NCI-H1092 treated with DMSO at 0.1 percent for 48 hours (cell line): ENCODE measurements at regions not wholly inside any gene's neighbourhood (a gene's known extent, or its start where the extent isn't known, plus 50 kb on each side); places are given as distances from the start of the nearest gene placed in this dataset.

Source experiments
- DNase-seq: peaks from one replicate; lab custom pipeline; 2025; lab: John Stamatoyannopoulos, UW

DNA sequence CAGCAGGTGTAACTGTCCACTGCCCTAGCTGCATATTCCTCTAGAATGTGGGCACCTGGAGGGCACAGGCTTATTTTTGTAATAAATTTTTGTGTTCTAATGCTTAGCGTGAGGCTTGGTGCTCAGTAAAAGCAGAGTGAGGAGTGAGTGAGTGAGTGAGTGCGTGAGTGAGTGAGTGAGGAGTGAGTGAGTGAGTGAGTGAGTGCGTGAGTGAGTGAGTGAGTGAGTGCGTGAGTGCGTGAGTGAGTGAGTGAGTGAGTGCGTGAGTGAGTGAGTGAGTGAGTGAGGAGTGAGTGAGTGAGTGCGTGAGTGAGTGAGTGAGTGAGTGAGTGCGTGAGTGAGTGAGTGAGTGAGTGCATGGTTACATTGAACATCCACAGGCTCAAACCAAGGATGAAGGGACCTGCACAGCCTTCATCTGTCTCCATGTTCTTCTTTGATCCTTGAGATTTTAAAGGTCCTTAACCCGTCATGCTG, 371.5 kb downstream of the MED10 start:
- no peak for DNase-seq

DNA sequence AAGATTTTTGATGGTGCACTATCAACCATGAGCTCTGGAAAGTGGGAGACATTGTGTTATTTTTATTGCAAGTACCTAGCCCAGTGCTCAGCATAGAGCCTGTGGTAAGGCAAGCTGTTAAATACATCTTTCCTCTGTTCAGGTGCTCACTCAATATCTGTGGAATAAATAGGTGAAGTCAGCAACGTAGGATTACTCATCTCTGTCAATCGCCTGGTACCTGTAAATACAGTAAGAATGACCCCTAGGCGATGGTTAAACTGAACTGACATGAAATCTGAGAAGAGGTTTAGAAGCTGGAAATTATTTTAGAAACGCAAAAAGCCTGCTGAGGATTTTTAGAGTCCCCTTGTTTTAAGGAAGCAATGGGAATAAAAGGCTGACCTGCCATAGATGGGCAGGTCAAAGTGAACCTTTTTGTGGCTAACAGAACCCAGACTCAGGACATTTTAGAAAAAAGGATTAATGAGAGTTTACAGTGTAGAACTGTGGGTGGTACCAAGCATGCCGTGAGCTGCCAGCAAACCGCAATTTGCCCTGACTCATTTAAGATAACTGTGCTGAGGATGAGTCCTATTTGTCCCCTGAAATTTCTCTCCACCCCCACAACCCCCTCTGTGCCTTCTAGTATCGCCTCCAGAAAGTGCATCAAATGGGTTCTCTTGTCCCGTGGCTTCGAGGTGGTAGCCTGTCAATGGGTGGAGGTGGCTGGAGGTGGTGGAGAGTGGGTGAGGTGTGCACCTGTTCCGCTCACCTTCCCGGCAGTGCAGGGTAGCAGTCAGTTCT, 375.1 kb downstream of the MED10 start:
- DNase-seq: no peak

DNA sequence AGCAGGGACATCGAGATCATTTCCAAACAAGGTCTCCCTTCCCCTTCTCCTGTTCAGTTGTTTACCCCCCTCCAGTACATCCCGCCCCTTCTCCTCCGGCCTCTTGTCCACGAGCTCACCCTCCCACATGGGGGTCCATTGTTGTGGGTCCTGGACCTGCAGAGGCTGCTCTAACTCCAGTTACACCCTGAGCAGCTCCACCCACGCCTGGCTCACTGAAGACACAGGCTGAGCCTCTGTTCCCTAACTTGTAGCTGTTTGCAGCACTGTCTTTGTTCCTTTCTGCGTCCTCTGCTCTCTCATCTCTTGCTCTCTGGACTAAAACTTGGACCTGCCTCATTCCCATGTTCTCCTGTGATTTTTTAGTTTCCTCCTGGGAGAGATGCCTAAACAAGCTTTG, 377.5 kb downstream of the MED10 start:
- no peak for DNase-seq

DNA sequence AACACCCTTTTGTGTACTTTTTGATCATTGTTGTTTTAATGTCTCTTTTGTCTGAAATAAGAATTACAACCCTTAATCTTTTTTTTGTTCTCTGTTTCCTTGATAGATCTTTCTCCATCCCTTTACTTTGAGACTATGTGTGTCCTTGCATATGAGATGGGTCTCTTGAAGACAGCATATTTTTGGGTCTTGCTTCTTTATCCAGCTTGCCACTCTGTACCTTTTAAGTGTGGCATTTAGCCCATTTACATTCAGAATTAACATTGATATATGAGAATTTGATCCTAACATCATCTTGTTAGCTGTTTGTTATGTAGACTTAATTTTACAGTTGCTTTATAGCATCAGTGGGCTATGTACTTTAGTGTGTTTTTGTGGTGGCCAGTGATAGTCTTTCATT, 382.5 kb downstream of the MED10 start:
- no peak for DNase-seq

GRCh38 chr5:5986492-5987178, 391.7 kb downstream of the MED10 start:
- DNase-seq: peak; percentile 10

DNA sequence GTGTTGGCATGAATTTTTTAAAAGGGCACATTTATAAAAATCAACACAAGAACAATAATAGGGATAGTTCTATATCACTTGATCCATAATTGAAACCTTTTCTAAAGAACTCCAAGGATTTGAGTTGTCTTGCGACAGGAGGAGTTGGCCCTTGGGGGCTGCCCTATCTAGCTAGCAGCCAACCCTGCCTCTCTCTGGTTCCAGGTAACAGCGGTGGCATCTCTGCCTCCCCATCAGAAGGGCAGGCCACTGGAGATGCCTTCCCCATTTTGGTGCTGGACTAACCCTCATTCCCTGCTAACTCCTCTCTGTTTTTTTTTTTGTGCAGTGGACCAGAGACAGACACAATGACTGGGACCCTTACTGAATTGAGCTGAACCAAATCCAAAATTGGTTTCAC, 393.0 kb downstream of the MED10 start:
- no peak for DNase-seq

DNA sequence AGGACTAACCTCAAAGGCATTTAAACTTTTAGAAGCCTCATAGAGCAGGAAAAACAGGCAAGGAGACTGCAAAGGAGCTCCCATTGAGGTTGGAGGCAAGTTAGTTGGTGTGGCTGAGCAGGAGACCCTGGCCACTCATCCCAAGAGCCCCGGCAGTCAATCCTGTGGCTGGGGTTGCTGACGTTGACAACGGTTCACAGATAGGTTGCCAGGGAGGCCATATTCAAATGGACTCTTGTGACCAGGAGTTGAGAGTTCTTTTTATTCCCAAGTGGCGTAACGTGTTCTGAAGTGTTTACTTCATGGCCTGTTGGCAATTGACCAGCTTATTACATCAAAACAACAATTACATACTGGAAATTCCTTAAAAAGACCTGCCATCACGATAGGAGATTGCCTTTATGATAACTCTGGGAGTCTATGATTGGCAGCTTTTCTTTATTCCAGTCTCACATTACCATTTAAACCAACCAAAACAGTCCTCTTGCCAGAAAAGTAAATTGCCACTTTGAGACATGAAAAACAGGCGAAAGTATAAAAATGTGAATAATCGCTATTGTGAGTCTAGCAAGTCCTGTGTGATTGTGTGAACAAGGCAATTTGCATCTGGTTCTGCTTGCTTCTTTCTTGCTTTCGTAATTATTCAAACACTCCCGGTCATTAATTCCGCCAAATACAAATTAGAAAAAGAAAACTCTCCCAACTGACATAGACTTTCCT, 394.9 kb downstream of the MED10 start:
- no peak for DNase-seq

DNA sequence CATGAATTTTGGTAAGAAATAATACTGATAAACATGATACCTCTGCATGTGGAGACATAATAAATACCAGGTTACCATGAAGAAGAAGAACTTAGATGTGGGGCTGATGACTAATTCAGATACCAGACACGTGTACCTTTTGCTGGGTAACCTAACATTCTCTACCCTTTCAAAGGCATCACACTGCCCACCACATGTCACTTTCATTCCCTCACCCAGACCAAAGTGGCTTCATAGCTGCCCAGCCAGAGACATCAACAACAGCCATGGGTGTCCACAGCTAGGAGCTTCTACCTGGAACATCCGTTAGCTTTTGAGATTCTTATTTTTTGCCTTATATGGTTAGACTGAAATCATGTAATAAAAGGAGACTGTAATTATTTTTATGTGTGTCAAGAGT, 396.8 kb downstream of the MED10 start:
- no peak for DNase-seq

- DNase-seq: no peak
Observed at GRCh38 chr5:5980538-5980895, 397.8 kb downstream of the MED10 start.

- no peak for DNase-seq
Observed at GRCh38 chr5:5979761-5980537, 398.4 kb downstream of the MED10 start.

DNA sequence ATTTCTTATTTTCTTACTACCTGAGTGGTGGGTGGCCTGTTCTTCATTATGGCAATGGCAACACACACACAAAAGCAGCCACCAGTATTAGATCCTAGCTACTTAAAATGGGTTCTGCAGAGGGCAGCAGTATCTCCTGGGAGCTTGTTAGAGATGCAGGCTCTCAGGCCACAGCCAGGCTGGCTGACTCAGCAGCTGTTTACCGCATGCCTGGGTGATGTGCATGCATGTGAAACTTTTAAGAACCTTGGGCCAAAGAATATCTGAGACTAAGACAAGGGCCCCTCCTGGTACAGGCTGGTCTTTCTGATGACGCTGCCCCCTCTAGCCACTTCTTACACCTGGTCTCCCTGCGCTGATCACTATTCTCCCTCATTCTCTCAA, 399.0 kb downstream of the MED10 start:
- DNase-seq: no peak

GRCh38 chr5:5978501-5979376, 399.6 kb downstream of the MED10 start:
- no peak for DNase-seq

GRCh38 chr5:5971203-5971602, 407.1 kb downstream of the MED10 start:
- no peak for DNase-seq

DNA sequence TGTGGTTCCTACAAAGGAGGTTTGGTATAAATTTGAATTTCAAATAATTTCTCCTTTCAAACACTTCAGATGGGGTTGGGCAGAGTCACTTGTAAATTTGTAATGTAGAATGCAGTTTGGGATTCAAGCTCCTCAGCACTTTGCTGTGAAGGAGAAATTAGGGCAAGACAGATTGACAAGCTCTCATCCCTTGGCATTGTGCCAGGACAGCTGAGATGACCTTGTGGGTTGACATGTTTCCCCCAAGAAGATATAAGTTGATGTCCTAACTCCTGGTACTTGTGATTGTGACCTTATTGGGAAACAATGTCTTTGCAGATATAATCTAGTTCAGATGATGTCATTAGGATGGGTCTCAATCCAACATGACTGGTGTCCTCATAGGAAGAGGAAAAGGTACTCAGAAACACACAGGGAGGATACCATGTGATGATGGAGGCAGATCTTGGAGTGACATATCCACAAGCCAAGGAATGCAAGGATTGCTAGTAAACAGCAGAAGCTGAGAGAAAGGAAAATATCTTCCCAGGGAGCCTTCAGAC, 408.3 kb downstream of the MED10 start:
- no peak for DNase-seq

DNA sequence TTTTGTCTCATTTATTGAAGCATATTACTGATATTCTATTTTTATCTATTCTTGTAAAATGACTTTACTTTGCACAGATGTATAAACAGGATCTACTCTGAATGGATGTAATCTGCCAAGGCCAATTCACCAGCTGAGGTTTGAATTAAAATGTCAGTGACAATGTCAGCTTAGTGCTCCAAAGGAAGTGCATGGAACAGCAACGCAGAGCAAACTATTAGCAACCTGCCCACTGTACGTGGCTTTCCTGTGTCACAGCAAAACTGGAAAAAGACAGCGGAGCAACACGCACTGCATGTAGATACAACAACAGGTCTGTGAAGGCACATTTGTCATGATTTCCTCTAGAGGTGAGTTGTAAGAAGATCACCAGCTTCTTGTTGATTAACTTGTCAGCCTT, 409.4 kb downstream of the MED10 start:
- DNase-seq: no peak

DNA sequence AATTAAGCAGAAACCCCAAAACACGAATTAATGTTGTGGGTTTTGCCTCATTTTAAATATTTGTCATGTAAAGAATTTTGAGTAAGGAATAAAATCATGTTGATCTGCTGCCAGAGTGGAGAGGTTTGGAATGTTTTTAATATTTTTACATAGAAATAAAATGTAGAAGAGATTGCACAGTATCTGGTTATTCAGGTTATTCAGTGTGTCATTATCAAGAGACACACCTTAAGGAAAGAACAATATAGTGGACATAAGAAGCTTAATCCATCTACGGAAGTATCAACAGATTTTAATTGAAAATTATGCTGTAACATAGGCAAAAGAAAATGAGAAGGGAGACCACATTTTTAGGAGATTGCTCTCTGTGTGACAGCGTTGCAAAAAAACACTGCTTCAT, 410.4 kb downstream of the MED10 start:
- DNase-seq: no peak

GRCh38 chr5:5967373-5967772, 411.0 kb downstream of the MED10 start:
- DNase-seq: no peak

DNA sequence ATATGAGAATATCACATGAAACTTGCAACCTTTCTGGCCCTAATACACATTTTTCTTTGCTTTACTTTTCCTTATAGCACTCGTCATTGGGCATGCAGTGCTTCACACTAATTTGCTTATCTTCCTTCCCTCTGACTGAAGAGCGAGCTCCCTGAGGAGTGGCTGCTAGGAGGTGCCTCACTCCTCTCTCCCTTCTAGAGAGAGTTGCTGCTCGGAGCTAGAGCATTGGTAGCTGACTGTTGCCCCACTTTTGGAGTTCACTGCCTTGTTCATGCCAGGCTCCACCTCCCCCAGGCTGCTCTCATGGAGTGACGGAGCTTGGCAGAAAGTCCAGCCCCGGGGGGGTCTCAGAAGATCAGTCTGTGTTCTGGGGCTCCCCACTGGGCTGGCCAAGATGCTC, 413.2 kb downstream of the MED10 start:
- DNase-seq: no peak

- DNase-seq: no peak
Observed at GRCh38 chr5:5964347-5964746, 414.0 kb downstream of the MED10 start.

DNA sequence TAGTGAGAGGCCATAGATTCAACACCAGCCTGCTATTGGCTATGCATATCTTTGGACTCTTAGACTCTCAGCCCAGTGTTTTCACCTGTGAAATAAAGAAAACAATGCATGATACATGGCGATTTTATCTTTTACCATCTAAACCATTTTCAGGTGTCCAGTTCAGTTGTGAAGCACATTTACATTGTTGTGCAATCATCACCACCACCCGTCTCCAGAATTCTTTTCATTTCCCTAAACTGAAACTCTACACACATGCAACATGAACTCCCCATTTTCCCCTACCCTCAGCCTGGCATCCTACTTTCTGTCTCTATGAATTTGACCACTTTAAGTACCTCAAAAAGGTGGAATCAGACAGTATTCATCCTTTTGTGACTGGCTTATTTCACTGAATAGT, 420.6 kb downstream of the MED10 start:
- no peak for DNase-seq

DNA sequence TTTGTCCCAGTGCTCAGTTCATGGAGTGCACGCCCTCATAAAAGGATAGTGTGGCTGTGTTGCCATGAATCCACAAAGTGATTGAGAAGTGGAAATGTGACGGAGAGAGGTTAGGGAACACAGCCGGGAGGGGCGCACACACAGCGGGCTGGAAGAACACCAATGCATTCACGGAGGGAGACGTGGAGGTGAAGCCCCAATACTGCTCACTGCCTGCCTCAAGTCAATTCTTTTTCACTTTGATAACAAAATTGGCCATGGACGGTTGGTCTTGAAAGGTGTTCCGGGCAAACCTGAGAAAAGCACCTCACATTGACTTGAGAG, 424.1 kb downstream of the MED10 start:
- no peak for DNase-seq
